GM06990 (cell line): ENCODE measurements at regions not wholly inside any gene's neighbourhood (a gene's known extent, or its start where the extent isn't known, plus 50 kb on each side); places are given as distances from the start of the nearest gene placed in this dataset.
A peak's percentile ranks its signal among the peaks of the same experiment; 100 is the strongest.

Experiments used
- DNase-seq: peaks from one replicate; pipeline ENCODE4 v3.0.0-alpha.2; 2011; ENCODE audit not compliant: insufficient read length; ENCODE audit errors: extremely low read depth
- H3K27me3 ChIP-seq: replicated peaks from 2 replicates; pipeline ENCODE4 v1.6.0; 2011; ENCODE audit warnings: low read length; ENCODE audit not compliant: control insufficient read depth, insufficient read depth
- H3K36me3 ChIP-seq: 2 replicates; pipeline ENCODE4 v1.5.1; 2011; ENCODE audit warnings: low read length; ENCODE audit not compliant: control insufficient read depth, insufficient read depth
- H3K4me3 ChIP-seq: replicated peaks from 2 replicates; pipeline ENCODE4 v1.5.1; 2011; ENCODE audit warnings: low read depth, mild to moderate bottlenecking, control low read depth, low read length
- TF ChIP-seq, protein P1 (sequence below): IDR thresholded peaks from 2 replicates; pipeline ENCODE4 v1.5.1; 2011; ENCODE audit warnings: low read length, control low read depth, mild to moderate bottlenecking, inconsistent platforms; ENCODE audit not compliant: insufficient read depth, poor library complexity, severe bottlenecking

DNA sequence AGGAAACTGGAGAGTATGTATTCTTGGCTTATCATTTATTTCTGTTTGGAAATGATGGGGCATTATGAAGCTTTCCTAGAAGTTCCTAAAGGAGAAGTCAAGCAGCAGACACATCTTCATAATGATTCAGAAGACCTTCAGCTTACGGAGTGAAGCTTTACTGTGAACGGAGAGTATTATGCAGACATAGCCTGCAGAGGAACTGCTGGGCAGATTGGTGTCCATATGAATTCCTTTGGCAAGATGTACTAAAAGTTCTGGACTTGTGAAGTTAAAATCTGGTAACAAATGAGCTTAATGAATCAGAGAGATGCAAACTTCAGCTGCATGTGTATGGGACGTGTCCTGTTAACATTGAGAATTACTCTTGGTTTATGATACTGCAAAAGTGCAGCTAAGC lies 60.1 kb downstream of the NABP1 start:
- Histone ChIP-seq H3K4me3 (no peak overlapping the region), H3K27me3 (no peaks in the 10 kb centered on the region; the same call in 1 of the 2 replicates), H3K36me3 (no peaks in the 10 kb centered on the region)
- TF ChIP-seq, protein P1, sequence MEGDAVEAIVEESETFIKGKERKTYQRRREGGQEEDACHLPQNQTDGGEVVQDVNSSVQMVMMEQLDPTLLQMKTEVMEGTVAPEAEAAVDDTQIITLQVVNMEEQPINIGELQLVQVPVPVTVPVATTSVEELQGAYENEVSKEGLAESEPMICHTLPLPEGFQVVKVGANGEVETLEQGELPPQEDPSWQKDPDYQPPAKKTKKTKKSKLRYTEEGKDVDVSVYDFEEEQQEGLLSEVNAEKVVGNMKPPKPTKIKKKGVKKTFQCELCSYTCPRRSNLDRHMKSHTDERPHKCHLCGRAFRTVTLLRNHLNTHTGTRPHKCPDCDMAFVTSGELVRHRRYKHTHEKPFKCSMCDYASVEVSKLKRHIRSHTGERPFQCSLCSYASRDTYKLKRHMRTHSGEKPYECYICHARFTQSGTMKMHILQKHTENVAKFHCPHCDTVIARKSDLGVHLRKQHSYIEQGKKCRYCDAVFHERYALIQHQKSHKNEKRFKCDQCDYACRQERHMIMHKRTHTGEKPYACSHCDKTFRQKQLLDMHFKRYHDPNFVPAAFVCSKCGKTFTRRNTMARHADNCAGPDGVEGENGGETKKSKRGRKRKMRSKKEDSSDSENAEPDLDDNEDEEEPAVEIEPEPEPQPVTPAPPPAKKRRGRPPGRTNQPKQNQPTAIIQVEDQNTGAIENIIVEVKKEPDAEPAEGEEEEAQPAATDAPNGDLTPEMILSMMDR: no peak
- DNase-seq: no peak

DNA sequence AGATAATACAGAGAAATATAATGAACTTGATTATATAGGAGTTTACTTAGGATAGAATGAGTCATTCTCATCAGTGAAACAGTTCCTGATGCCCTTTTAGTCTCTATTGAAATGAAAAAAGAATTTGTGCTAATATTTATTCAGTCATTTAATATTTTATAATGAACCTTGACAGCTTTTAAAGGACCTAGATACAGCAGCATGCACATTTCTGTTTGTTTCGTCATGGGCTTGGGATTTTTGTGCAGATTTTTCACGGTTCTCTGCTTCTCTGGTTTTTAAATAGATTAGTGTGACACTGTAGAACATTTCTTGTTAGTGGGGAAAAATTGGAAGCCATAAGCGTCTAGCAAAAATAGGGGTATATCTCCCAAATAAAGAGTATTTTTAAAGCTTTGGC lies 60.7 kb downstream of the NABP1 start:
- Histone ChIP-seq H3K4me3 (no peak overlapping the region), H3K36me3 (no peaks in the 10 kb centered on the region), H3K27me3 (no peaks in the 10 kb centered on the region)
- no peak for DNase-seq
- TF ChIP-seq, protein P1: no peak

DNA sequence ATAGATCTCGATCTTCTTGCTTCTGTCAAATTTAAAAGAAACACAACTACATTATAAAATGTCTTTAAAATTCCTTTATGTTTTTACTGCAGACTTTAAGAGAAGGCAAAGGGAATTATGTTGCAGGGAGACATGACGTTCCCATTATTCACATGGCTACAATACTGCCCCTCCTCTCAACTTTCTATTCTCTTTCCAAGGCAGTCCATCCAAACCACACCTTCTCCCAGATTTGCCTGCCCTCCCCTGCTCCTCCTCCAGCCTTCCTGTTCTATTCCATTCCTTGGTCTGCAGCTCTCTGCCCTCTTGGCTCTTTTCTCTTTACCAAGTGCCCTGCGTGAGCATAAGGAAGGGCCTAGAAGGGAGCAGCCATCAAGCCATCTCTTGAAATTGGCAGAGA lies 61.3 kb downstream of the NABP1 start:
- TF ChIP-seq, protein P1: no peak
- no peak overlapping the region for H3K4me3 ChIP-seq
- H3K27me3 ChIP-seq: no peaks in the 10 kb centered on the region
- no peaks in the 10 kb centered on the region for H3K36me3 ChIP-seq
- DNase-seq: no peak

DNA sequence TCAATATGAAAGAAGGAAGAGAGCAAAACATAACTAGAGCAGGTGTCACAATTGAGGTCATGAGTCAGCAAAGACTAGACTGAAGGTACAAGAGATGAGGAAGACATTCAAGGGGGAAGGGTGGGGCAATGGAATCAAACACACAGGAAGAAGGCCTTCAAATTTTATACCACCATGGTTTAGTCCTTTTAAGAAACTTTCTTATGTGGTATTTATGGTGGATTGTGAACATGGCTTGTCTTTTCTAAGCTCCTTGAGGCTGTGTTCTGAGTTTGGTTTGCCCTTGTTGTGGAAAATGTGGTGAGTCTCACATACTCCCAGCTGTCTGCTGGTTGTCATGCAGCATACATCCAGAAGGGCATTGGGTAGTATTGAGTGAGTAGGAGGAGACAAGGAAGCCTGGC lies 62.1 kb downstream of the NABP1 start:
- DNase-seq: peak; percentile 31
- H3K4me3 ChIP-seq: no peak overlapping the region
- TF ChIP-seq, protein P1: no peak
- no peaks in the 10 kb centered on the region for H3K36me3 ChIP-seq
- no peaks in the 10 kb centered on the region for H3K27me3 ChIP-seq

DNA sequence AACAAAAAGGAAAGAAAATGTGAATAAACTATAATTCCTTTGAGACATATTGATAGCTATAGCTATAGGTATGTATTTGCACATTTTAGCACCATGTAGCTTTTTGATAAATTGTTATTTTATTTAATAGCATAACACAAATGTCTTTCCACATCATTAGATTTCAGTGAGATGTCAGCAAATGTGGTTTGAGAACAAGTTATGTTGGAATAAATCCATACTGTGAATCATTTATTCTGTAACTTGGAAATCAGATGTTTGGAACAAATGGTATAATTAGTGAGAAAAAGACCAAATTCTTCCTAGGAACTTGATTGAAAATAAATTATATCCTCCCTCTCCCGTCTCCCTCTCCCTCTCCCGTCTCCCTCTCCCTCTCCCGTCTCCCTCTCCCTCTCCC lies 62.8 kb downstream of the NABP1 start:
- Histone ChIP-seq H3K4me3 (no peak overlapping the region), H3K36me3 (no peaks in the 10 kb centered on the region), H3K27me3 (no peaks in the 10 kb centered on the region)
- DNase-seq: no peak
- TF ChIP-seq, protein P1: no peak

DNA sequence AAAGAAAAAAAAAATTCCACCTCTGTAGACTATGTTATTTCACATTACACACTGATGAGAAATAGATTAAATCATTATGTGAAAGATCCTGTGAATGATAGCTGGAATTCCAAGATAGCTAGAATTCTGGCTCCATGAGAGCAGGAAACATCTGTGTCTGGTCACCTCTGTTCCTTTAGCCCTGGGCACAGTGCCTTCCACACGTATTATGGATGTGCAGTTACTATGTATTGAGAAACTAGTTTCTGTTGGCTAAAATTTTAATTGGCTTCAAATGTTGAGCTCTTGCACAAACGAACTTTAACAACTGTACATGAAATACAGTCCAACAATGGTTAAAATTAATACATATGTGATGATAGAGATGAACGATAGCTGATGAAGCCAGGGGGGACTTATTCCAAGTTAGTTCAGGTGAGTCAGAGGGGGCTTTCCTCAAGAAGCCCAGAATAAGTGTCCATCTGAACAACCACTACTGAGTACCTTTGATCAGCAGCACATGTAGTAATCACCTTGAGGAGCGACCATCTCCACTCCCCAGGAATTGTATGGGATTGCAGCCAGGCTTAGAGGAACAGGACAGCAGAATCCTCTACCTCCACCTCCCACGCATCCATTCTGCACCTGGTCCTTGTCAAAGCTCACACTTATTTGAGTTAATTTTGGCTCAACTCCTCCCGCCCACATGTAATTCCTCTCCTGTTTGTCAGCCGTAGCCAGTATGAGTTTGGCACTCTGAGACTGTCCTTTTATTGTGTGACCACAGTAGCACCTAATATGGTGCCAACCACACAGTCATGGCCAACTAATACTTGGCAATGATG lies 68.6 kb downstream of the NABP1 start:
- no peak for DNase-seq
- Histone ChIP-seq H3K27me3 (no peaks in the 10 kb centered on the region), H3K36me3 (no peaks in the 10 kb centered on the region), H3K4me3 (no peak overlapping the region)
- TF ChIP-seq, protein P1: no peak
